ENCODE measurements at regions not wholly inside any gene's neighbourhood (a gene's known extent, or its start where the extent isn't known, plus 50 kb on each side); places are given as distances from the start of the nearest gene placed in this dataset.
A peak's percentile ranks its signal among the peaks of the same experiment; 100 is the strongest.

GRCh38 chr14:37903343-37904191, 304.1 kb upstream of the SSTR1 start:
- DNase-seq = peak; percentile 50

GRCh38 chr14:37924622-37925021, 283.1 kb upstream of the SSTR1 start:
- DNase-seq = no peak

GRCh38 chr14:37932008-37932407, 275.7 kb upstream of the SSTR1 start:
- DNase-seq = no peak

- DNase-seq = no peak
Observed at GRCh38 chr14:37932481-37932880, 275.2 kb upstream of the SSTR1 start.

- DNase-seq = no peak
Observed at GRCh38 chr14:37936971-37937370, 270.7 kb upstream of the SSTR1 start.

GRCh38 chr14:37939442-37940028, 268.2 kb upstream of the SSTR1 start:
- no peak for DNase-seq

GRCh38 chr14:37945959-37946358, 261.7 kb upstream of the SSTR1 start:
- DNase-seq = no peak

GRCh38 chr14:37946819-37947218, 260.9 kb upstream of the SSTR1 start:
- DNase-seq = no peak

- no peak for DNase-seq
Observed at GRCh38 chr14:37948266-37948665, 259.4 kb upstream of the SSTR1 start.

GRCh38 chr14:37968664-37969240, 239.0 kb upstream of the SSTR1 start:
- DNase-seq = no peak

- no peak for DNase-seq
Observed at GRCh38 chr14:37969511-37969979, 238.2 kb upstream of the SSTR1 start.

- DNase-seq = no peak
Observed at GRCh38 chr14:37970696-37971095, 237.0 kb upstream of the SSTR1 start.

- no peak for DNase-seq
Observed at GRCh38 chr14:37972941-37973887, 234.5 kb upstream of the SSTR1 start.

- DNase-seq = no peak
Observed at GRCh38 chr14:37974421-37974820, 233.3 kb upstream of the SSTR1 start.

- no peak for DNase-seq
Observed at GRCh38 chr14:37977481-37977880, 230.2 kb upstream of the SSTR1 start.

GRCh38 chr14:37985826-37986470, 221.8 kb upstream of the SSTR1 start:
- peak; percentile 68 for DNase-seq

GRCh38 chr14:37988472-37988871, 219.2 kb upstream of the SSTR1 start:
- DNase-seq = no peak

GRCh38 chr14:37991027-37991426, 216.7 kb upstream of the SSTR1 start:
- DNase-seq = no peak

GRCh38 chr14:37992499-37992898, 215.2 kb upstream of the SSTR1 start:
- DNase-seq = no peak

- DNase-seq = no peak
Observed at GRCh38 chr14:37994846-37995372, 212.8 kb upstream of the SSTR1 start.

GRCh38 chr14:37997017-37997416, 210.7 kb upstream of the SSTR1 start:
- no peak for DNase-seq

GRCh38 chr14:38000340-38000739, 207.4 kb upstream of the SSTR1 start:
- no peak for DNase-seq
